Neural cell (in vitro differentiated cells): ENCODE measurements at regions not wholly inside any gene's neighbourhood (a gene's known extent, or its start where the extent isn't known, plus 50 kb on each side); places are given as distances from the start of the nearest gene placed in this dataset.

Experiments used
- H2AFZ ChIP-seq: fragments of 200-600, 300-800 bp; sonication (generic), shearing (Covaris generic); 2 replicates; pipeline ENCODE4 v1.6.0; 2014; ENCODE audit warnings: low read depth, mild to moderate bottlenecking, antibody characterized with exemption, low read length, moderate library complexity
- H3F3A ChIP-seq: fragments of 200-600 bp; shearing (Covaris generic); 2 replicates; pipeline ENCODE4 v1.6.1; 2016; ENCODE audit warnings: mild to moderate bottlenecking, moderate library complexity, mixed read lengths, antibody characterized with exemption, low read length; ENCODE audit not compliant: insufficient read depth, poor library complexity, severe bottlenecking
- H3K27ac ChIP-seq: fragments of 200-600, 300-800 bp; sonication (generic), shearing (Covaris generic); 2 replicates; pipeline ENCODE4 v1.5.1; 2014; ENCODE audit warnings: mild to moderate bottlenecking, low read length, moderate library complexity
- H3K27me3 ChIP-seq: fragments of 300-800, 200-600 bp; sonication (generic), shearing (Covaris generic); 2 replicates; pipeline ENCODE4 v1.6.0; 2014; ENCODE audit warnings: mild to moderate bottlenecking, low read depth, low read length, moderate library complexity; ENCODE audit not compliant: insufficient read depth
- H3K36me3 ChIP-seq: fragments of 300-800, 200-600 bp; sonication (generic), shearing (Covaris generic); 2 replicates; pipeline ENCODE4 v1.5.1; 2014; ENCODE audit warnings: mild to moderate bottlenecking, antibody characterized with exemption, low read length, moderate library complexity; ENCODE audit not compliant: insufficient read depth
- H3K4me2 ChIP-seq: fragments of 300-800, 200-600 bp; sonication (generic), shearing (Covaris generic); 2 replicates; pipeline ENCODE4 v1.6.0; 2014; ENCODE audit warnings: mild to moderate bottlenecking, low read length
- H3K4me3 ChIP-seq: fragments of 300-800, 200-600 bp; sonication (generic), shearing (Covaris generic); 2 replicates; pipeline ENCODE4 v1.5.1; 2014; ENCODE audit warnings: mild to moderate bottlenecking, low read length, moderate library complexity
- H3K79me2 ChIP-seq: fragments of 200-600 bp; shearing (Covaris generic); replicated peaks from 2 replicates; pipeline ENCODE4 v1.6.0; 2014; ENCODE audit warnings: mild to moderate bottlenecking, low read length, moderate library complexity; ENCODE audit not compliant: insufficient read depth
- H3K9ac ChIP-seq: fragments of 300-800, 200-600 bp; sonication (generic), shearing (Covaris generic); 2 replicates; pipeline ENCODE4 v1.6.1; 2016; ENCODE audit warnings: mild to moderate bottlenecking, low read length, mixed read lengths
- H3K9me2 ChIP-seq: fragments of 200-600 bp; shearing (Covaris generic); 2 replicates; pipeline ENCODE4 v1.6.1; 2016; ENCODE audit warnings: mild to moderate bottlenecking, low read length, mixed read lengths; ENCODE audit not compliant: insufficient read depth
- H3K9me3 ChIP-seq: fragments of 200-600, 300-800 bp; sonication (generic), shearing (Covaris generic); 2 replicates; pipeline ENCODE4 v1.6.1; 2016; ENCODE audit warnings: mild to moderate bottlenecking, mixed run types, low read length, moderate library complexity, mixed read lengths
- H4K20me1 ChIP-seq: fragments of 200-600 bp; shearing (Covaris generic); 2 replicates; pipeline ENCODE4 v1.6.1; 2016; ENCODE audit warnings: mild to moderate bottlenecking, mixed run types; ENCODE audit not compliant: insufficient read depth
- CTCF ChIP-seq: fragments of 450-650 bp; IDR thresholded peaks from 2 replicates; pipeline ENCODE4 v1.5.1; 2014; ENCODE audit warnings: antibody characterized with exemption, mild to moderate bottlenecking, moderate library complexity; ENCODE audit not compliant: poor library complexity, severe bottlenecking
- EP300 ChIP-seq: fragments of 450-650 bp; conservative IDR thresholded peaks from 2 replicates; pipeline ENCODE4 v1.6.1; 2014; ENCODE audit warnings: antibody characterized with exemption, mild to moderate bottlenecking, moderate library complexity; ENCODE audit not compliant: poor library complexity, severe bottlenecking
- EZH2 ChIP-seq: fragments of 200-600, 300-800 bp; shearing (Covaris generic), sonication (generic); IDR thresholded peaks from 2 replicates; pipeline ENCODE4 v1.6.1; 2014; ENCODE audit warnings: antibody characterized with exemption, low read length, borderline replicate concordance, mild to moderate bottlenecking; ENCODE audit not compliant: insufficient read depth, poor library complexity, severe bottlenecking
- MXI1 ChIP-seq: fragments of 450-650 bp; conservative IDR thresholded peaks from 2 replicates; pipeline ENCODE4 v1.6.1; 2014; ENCODE audit warnings: antibody characterized with exemption, mild to moderate bottlenecking; ENCODE audit not compliant: poor library complexity, severe bottlenecking
- RAD21 ChIP-seq: fragments of 450-650 bp; conservative IDR thresholded peaks from 2 replicates; pipeline ENCODE4 v1.6.1; 2014; ENCODE audit warnings: antibody characterized with exemption, mild to moderate bottlenecking, moderate library complexity
- REST ChIP-seq: IDR thresholded peaks from 2 replicates; pipeline ENCODE4 v1.6.1; 2012; ENCODE audit warnings: borderline replicate concordance
- SMC3 ChIP-seq: fragments of 450-650 bp; conservative IDR thresholded peaks from 2 replicates; pipeline ENCODE4 v1.6.1; 2014; ENCODE audit warnings: antibody characterized with exemption, mild to moderate bottlenecking, moderate library complexity; ENCODE audit not compliant: poor library complexity
- TAF1 ChIP-seq: IDR thresholded peaks from 2 replicates; pipeline ENCODE4 v1.6.1; 2012; ENCODE audit warnings: low read depth

GRCh38 chr1:168842306-168842705 is 113.3 kb upstream of the DPT start:
- H3K9me3 ChIP-seq, result no peaks in the 10 kb centered on the region
- H3K9ac ChIP-seq, result no peak overlapping the region
- no peak overlapping the region for H3K4me2 ChIP-seq
- no peak overlapping the region for H2AFZ ChIP-seq
- no peaks in the 10 kb centered on the region for H3K9me2 ChIP-seq
- no peaks in the 10 kb centered on the region for H3K27me3 ChIP-seq
- TF ChIP-seq CTCF, result no peak
- TF ChIP-seq SMC3, result no peak
- no peak for TF ChIP-seq REST
- no peak for TF ChIP-seq TAF1
- no peak for TF ChIP-seq MXI1
- no peak for TF ChIP-seq EZH2
- H3K27ac ChIP-seq, result no peak overlapping the region
- H3F3A ChIP-seq, result no peaks in the 10 kb centered on the region
- H3K79me2 ChIP-seq, result no peaks in the 10 kb centered on the region
- H3K36me3 ChIP-seq, result no peaks in the 10 kb centered on the region
- no peaks in the 10 kb centered on the region for H4K20me1 ChIP-seq
- no peak overlapping the region for H3K4me3 ChIP-seq

- Histone ChIP-seq H3K4me3 (no peak overlapping the region), H3K27me3 (no peaks in the 10 kb centered on the region), H3K4me2 (no peak overlapping the region), H4K20me1 (no peaks in the 10 kb centered on the region), H3K9me2 (no peaks in the 10 kb centered on the region), H3K9ac (no peak overlapping the region), H3F3A (no peaks in the 10 kb centered on the region), H2AFZ (no peak overlapping the region), H3K9me3 (no peaks in the 10 kb centered on the region), H3K27ac (no peak overlapping the region), H3K79me2 (no peaks in the 10 kb centered on the region), H3K36me3 (no peaks in the 10 kb centered on the region)
- TF ChIP-seq MXI1 (no peak), RAD21 (no peak), EZH2 (no peak), REST (no peak), TAF1 (no peak), CTCF (no peak), SMC3 (no peak), EP300 (no peak)
Measured at GRCh38 chr1:168842916-168843315, 113.9 kb upstream of the DPT start.
